Mesenteric fat pad (tissue), 1 donor: ENCODE measurements at regions not wholly inside any gene's neighbourhood (a gene's known extent, or its start where the extent isn't known, plus 50 kb on each side); places are given as distances from the start of the nearest gene placed in this dataset.

Source experiments
- DNase-seq: peaks from one replicate; pipeline ENCODE4 v3.0.0-alpha.2; 2020; ENCODE audit warnings: low spot score
- donor health status: DM: yes; HTN: yes; CAD: no.

GRCh38 chr5:74321326-74321725, 319.2 kb downstream of the ENC1 start:
- DNase-seq = no peak

- no peak for DNase-seq
Measured at GRCh38 chr5:74320526-74320925, 320.0 kb downstream of the ENC1 start.

DNA sequence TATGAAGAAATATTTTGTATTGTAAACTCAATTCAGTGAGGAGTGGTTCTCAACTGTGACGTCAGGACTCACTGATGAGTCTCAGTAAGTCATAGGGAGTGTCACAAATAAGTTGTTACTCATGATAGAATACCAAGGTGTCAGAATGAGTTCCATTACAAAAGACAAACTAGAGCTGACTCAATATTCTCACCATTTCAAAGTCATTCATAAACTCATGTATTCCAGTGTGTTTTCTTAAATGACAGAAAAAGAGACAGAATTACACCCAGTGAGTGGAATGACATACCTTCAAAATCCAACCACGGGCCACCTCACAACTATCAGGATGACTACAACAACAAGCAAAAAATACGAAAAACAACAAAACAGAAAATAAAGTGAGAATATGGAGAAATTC, 321.5 kb downstream of the ENC1 start:
- no peak for DNase-seq

GRCh38 chr5:74316064-74316603, 324.4 kb downstream of the ENC1 start:
- no peak for DNase-seq

GRCh38 chr5:74314906-74315305, 325.6 kb downstream of the ENC1 start:
- no peak for DNase-seq

DNA sequence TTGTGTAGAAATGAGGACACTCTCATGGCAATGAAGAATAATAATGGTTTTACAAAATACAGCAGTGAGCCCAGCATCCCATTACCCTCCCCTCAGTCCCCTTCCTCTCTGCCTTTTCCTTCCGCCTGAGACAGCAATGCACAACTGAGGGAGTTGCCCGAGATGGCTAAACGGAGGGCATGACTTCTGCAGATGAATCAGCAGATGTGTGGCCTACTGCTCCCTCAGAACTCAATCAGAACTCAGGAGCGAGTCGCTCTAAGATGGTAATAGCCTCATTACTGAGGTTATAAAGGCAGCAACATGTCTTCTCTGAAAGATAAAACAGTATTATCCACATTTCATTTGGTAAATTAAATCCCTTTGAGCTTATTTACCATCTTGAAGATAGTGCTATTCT, 326.6 kb downstream of the ENC1 start:
- no peak for DNase-seq

GRCh38 chr5:74312746-74313145, 327.8 kb downstream of the ENC1 start:
- no peak for DNase-seq

DNA sequence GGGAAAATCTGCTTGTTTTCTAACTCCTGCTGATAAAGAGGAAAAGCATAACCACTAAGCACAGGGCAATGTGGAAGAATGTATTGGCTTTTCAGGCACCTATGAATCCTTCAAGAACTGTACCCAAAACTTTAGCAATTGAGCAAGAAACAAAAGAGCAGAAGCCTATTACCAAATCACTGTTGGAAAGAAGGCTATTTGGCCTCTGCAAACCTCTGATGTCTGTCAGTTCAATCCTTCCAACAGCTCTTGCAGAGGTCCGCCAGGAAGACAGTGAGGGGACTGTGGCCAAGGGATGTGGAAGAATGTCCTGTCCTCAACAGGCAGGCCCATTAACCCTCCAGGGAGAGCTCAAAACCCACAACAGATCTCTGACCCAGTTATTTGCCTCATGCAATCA, 328.6 kb downstream of the ENC1 start:
- DNase-seq = no peak

- no peak for DNase-seq
Measured at GRCh38 chr5:74310997-74311930, 329.3 kb downstream of the ENC1 start.

DNA sequence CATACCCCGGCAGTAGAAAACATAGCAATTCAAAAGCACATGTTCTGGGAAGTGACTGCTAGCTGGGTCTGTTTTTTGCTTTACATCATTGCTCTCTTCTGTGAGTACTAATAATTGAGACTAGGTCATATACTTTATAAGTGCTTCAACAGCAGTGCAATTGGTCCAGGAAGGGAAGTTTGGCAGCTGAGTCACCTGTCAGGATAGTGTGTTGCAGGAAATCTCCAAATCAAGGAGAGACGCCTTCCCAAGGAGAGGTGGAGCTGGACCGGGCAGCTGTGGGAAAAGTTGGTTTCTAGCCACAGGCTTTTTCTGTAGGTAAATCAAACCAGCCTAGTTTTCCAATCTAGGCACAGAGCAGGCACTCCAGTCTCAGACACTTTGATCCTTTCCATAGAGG, 330.1 kb downstream of the ENC1 start:
- DNase-seq = no peak

DNA sequence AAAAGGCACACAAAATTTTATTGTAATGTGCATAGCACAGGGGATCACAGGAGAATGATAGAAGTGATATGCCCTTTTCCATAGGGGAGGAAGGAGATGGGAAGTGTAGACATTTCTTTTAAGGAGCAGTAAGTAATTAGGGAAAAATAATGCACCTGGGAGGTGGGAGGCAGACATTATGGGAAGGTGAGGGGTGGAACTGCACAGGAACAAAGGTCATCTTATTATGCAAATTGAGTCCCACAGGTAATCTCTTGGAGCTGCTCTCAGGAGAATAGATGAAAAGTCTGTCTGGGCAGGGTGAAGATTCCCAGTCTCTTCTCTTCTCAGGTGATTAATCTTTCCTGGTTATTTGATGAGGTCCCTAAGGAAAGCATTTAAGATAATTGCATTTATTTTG, 331.5 kb downstream of the ENC1 start:
- DNase-seq = no peak

GRCh38 chr5:74306845-74307244, 333.7 kb downstream of the ENC1 start:
- no peak for DNase-seq

- DNase-seq = no peak
Measured at GRCh38 chr5:74304536-74304935, 336.0 kb downstream of the ENC1 start.

DNA sequence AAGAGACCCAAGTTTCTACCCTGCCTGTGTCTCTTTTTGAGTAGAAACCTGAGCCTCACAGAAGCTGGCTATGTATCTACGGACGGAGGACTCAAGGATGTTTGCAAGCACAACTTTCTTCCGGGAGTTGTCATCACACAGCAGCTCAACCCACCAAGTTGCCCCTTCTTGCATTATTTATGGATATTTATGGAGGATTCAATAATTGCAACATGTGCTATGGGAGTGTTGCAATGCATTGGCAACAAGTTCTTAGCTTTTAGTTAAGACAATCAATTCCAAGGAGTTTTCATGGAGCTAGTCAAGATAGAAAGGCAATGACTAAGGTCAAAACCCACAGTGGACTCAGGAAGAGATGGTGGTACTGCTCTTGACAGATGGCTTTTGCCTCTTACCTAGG, 336.9 kb downstream of the ENC1 start:
- no peak for DNase-seq

- no peak for DNase-seq
Measured at GRCh38 chr5:74301576-74301975, 339.0 kb downstream of the ENC1 start.

DNA sequence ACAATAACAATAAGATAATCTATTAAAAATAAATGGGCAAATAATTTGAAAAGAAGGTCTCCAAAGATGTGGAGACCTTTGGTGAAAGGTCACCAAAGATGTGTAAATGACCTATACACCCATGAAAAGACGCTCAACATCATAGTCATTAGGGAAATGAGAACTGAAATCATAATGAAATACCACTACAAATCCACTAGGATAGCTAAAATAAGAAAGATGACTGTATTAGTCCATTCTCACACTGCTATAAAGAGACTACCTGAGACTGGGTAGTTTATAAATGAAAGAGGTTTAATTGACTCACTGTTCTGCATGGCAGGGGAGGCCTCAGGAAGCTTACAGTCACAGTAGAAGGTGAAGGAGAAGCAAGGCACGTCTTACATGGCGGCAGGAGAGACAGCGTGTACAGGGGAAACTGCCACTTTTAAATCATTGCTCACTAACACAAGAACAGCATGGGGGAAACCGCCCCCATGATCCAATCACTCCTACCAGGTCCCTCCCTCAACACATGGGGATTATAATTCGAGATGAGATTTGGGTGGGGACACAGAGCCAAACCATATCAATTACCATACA, 339.6 kb downstream of the ENC1 start:
- no peak for DNase-seq

DNA sequence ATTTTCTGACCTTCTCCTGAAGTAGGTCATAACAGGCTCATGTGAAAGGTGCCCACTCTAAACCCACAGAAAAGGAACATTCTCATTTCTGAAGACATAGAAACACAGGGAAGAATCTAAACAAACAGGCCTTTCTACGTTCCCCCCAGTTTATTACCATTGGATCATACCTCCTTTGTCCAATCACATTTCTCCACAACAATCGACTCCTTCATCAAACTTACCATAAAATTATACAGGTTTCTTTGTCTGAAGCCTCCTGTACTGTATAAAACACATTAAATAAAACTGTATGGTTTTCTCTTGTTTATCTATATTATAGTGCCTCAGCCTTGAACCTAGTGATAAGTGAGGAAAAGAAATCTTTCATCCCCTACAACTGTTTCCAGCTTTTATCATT, 340.7 kb downstream of the ENC1 start:
- DNase-seq = no peak

DNA sequence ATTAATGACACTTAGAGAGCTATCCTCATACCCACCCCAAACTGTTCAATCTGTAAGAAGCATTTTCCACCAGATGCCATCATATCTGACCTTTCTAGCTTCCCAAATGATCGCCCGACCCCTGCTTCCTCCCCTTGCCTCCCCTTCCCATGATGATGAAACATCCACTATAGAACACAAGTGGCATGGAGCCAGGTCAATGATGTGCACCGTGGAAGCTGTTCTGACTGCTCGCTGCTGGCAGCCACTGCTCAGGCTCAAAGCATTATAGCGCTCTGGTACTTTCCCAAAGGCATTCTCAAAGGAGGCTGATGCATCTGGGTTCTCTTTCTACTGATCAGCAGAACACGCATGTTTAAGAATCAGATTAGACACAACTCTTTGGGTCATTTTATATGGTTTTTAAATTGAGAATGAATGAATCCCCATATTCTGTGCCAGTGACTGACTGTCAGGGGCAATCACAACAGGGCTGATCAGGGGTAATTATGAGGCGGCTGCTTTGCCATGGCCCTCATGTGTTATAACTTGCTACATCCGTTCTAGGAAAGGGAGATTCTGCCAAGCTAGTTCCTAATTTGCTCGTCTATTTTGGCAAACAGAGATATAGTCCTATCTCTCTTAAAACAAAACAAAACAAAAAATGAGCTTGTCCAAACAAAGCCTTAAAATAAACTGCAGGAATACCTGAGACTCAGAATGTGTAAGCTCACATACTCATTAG, 343.7 kb downstream of the ENC1 start:
- no peak for DNase-seq

- no peak for DNase-seq
Measured at GRCh38 chr5:74295676-74296075, 344.9 kb downstream of the ENC1 start.

- no peak for DNase-seq
Measured at GRCh38 chr5:74295141-74295540, 345.4 kb downstream of the ENC1 start.

- DNase-seq = no peak
Measured at GRCh38 chr5:74294231-74294705, 346.3 kb downstream of the ENC1 start.

DNA sequence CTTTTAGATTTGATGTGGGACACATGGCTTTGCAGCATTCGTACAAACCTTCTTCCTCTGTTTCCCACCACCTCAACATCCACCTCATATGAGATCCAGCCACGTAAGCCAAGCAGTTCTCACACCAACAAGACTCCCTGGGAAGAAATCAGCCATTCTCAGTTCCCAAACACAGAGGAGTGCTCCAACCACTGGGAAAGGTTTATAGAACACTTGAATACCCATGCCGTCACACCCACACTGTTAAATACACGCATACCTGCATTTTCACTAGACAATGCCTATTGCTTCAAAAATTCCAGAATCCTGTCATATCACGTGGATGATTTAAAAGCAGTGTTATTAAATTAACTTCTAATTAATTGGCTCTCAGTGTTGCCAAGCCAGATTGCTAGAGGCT, 347.3 kb downstream of the ENC1 start:
- DNase-seq = no peak
